Panc1 (cell line): ENCODE measurements at regions not wholly inside any gene's neighbourhood (a gene's known extent, or its start where the extent isn't known, plus 50 kb on each side); places are given as distances from the start of the nearest gene placed in this dataset.

Experiments used
- ATAC-seq: fragments of 200-7000 bp; cut with Tn5 transposase; 2 replicates; pipeline ENCODE4 v1.9.1; 2020; ENCODE audit warnings: mild to moderate bottlenecking, moderate library complexity
- BruUV-seq: library from RNA; stranded (reverse); fragments of 400-500 nt; replicated peaks from 2 replicates; lab custom pipeline; 2021; lab: Mats Ljungman, UMichigan
- CTCF ChIA-PET: fragments of 300-600 bp; sonication (Branson Sonifier 250); formaldehyde crosslinking; loops from one replicate; lab custom pipeline; 2022; ENCODE audit warnings: antibody characterized with exemption; lab: Charles Lee
- POLR2A ChIA-PET: fragments of 300-600 bp; sonication (Branson Sonifier 250); formaldehyde crosslinking; loops from one replicate; lab custom pipeline; 2022; ENCODE audit warnings: antibody characterized with exemption; lab: Charles Lee
- DNase-seq: peaks from one replicate; pipeline ENCODE4 v3.0.0-alpha.2; 2010; ENCODE audit warnings: low read depth, low spot score
- H3K27ac ChIP-seq: 2 replicates; pipeline ENCODE4 v1.5.1; 2011; ENCODE audit warnings: mild to moderate bottlenecking, low read length, inconsistent platforms
- H3K27me3 ChIP-seq: fragments of 200-500 bp; sonication (Bioruptor generic); 2 replicates; pipeline ENCODE4 v1.6.0; 2014; ENCODE audit warnings: low read length, inconsistent platforms; ENCODE audit not compliant: control insufficient read depth, insufficient read depth
- H3K36me3 ChIP-seq: fragments of 200-500 bp; sonication (Bioruptor generic); 2 replicates; pipeline ENCODE4 v1.5.1; 2014; ENCODE audit warnings: inconsistent platforms, mild to moderate bottlenecking, low read length, moderate library complexity; ENCODE audit not compliant: control insufficient read depth, insufficient read depth
- H3K4me1 ChIP-seq: 2 replicates; pipeline ENCODE4 v1.5.1; 2011; ENCODE audit warnings: inconsistent platforms, mild to moderate bottlenecking, low read length, moderate library complexity; ENCODE audit not compliant: control insufficient read depth, insufficient read depth
- H3K4me3 ChIP-seq, 2 experiments: 2 replicates each; pipeline ENCODE4 v1.5.1; 2011 to 2012; ENCODE audit warnings: low read depth in 2 of 2, low read length in 2 of 2, mild to moderate bottlenecking in 2 of 2, inconsistent platforms in 1 of 2, moderate library complexity in 1 of 2
- H3K9me3 ChIP-seq: fragments of 200-500 bp; sonication (Bioruptor generic); 2 replicates; pipeline ENCODE4 v1.5.1; 2014; ENCODE audit warnings: low read depth, mild to moderate bottlenecking, inconsistent platforms, low read length, moderate library complexity; ENCODE audit not compliant: control insufficient read depth, insufficient read depth
- CTCF ChIP-seq: fragments of 450-650 bp; IDR thresholded peaks from 2 replicates; pipeline ENCODE4 v1.5.1; 2017; ENCODE audit warnings: mild to moderate bottlenecking
- POLR2AphosphoS5 ChIP-seq: IDR thresholded peaks from 2 replicates; pipeline ENCODE4 v1.6.1; 2012; ENCODE audit warnings: mild to moderate bottlenecking, low read depth, low read length, moderate library complexity
- SIN3A ChIP-seq: IDR thresholded peaks from 2 replicates; pipeline ENCODE4 v1.6.1; 2012; ENCODE audit warnings: low read depth, mild to moderate bottlenecking, low read length, moderate library complexity, borderline replicate concordance; ENCODE audit not compliant: insufficient read depth
- TCF7L2 ChIP-seq: IDR thresholded peaks from 2 replicates; pipeline ENCODE4 v1.6.1; 2011; ENCODE audit warnings: mild to moderate bottlenecking, low read depth, low read length, inconsistent platforms
- in situ Hi-C: cut with HindIII; loops from 2 replicates; pipeline ENCODE4 v1.10.0; 2016; ENCODE audit warnings: low sequenced_read_pairs, low pct_unique_long_range_greater_than_20kb
- intact Hi-C: fragments of 100-400 bp; cut with micrococcal nuclease; formaldehyde crosslinking; loops from one replicate; pipeline ENCODE4 v1.10.0; 2022; ENCODE audit not compliant: unreplicated experiment
- TF ChIP-seq, protein P1 (sequence below), 2 experiments: IDR thresholded peaks; 2 replicates each; pipeline ENCODE4 v1.6.1; 2011 to 2012; ENCODE audit warnings: low read depth in 2 of 2, control low read depth in 1 of 2, low read length in 1 of 2, mild to moderate bottlenecking in 1 of 2, moderate library complexity in 1 of 2; ENCODE audit not compliant: insufficient read depth in 1 of 2

DNA sequence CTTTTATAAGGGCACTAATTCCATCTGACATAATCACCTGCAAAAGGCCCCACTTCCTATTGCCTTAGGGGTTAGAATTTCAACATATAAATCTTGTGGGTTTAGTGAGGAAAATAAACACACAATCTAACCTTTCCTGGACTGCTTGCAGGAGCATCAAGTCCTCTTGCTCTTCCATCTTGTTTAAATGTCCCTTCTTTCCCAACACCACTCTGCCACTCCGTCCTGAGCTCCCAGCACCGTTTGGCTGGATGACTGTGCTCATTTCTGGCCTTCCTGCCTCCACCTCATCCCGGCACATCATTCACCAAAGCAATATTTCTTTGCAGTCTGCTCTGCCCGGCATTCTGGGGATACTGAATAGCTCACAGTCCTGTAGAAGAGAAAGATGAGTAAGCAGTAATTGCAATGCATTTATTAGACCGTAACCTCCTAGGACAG, 247.8 kb downstream of the BCL2 start:
- no peaks in the 10 kb centered on the region for H3K27me3 ChIP-seq
- no peak for DNase-seq
- ATAC-seq = peak; percentile 65
- peak overlapping the region; percentile 71; the same call in 1 of the 2 replicates for H3K27ac ChIP-seq
- in situ Hi-C loops (no loop called here), intact Hi-C loops (no loop called here)
- ChIA-PET POLR2A (no interaction called here), CTCF (no interaction called here)
- no peaks in the 10 kb centered on the region for H3K9me3 ChIP-seq
- H3K4me3 ChIP-seq = no peak overlapping the region
- no peaks in the 10 kb centered on the region for H3K36me3 ChIP-seq
- no TSS peak for BruUV-seq
- peaks cover 8% of the 10 kb centered on the region for H3K4me1 ChIP-seq
- TF ChIP-seq TCF7L2 (no peak), CTCF (no peak), POLR2AphosphoS5 (no peak)

GRCh38 chr18:63070767-63071502, 248.6 kb downstream of the BCL2 start:
- ChIA-PET CTCF (no interaction called here), POLR2A (no interaction called here)
- TF ChIP-seq TCF7L2 (no peak), SIN3A (no peak), POLR2AphosphoS5 (no peak), CTCF (no peak)
- TF ChIP-seq, protein P1, sequence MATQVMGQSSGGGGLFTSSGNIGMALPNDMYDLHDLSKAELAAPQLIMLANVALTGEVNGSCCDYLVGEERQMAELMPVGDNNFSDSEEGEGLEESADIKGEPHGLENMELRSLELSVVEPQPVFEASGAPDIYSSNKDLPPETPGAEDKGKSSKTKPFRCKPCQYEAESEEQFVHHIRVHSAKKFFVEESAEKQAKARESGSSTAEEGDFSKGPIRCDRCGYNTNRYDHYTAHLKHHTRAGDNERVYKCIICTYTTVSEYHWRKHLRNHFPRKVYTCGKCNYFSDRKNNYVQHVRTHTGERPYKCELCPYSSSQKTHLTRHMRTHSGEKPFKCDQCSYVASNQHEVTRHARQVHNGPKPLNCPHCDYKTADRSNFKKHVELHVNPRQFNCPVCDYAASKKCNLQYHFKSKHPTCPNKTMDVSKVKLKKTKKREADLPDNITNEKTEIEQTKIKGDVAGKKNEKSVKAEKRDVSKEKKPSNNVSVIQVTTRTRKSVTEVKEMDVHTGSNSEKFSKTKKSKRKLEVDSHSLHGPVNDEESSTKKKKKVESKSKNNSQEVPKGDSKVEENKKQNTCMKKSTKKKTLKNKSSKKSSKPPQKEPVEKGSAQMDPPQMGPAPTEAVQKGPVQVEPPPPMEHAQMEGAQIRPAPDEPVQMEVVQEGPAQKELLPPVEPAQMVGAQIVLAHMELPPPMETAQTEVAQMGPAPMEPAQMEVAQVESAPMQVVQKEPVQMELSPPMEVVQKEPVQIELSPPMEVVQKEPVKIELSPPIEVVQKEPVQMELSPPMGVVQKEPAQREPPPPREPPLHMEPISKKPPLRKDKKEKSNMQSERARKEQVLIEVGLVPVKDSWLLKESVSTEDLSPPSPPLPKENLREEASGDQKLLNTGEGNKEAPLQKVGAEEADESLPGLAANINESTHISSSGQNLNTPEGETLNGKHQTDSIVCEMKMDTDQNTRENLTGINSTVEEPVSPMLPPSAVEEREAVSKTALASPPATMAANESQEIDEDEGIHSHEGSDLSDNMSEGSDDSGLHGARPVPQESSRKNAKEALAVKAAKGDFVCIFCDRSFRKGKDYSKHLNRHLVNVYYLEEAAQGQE (IDR thresholded peaks at IDR 0.05; ENCODE audit: insufficient read depth in 1 of 2, low read depth in 2 of 2, low read length in 1 of 2) = no peak
- peak; percentile 34; the same call in 1 of the 2 replicates for ATAC-seq
- H3K36me3 ChIP-seq = no peaks in the 10 kb centered on the region
- DNase-seq = no peak
- no peaks in the 10 kb centered on the region for H3K27me3 ChIP-seq
- H3K9me3 ChIP-seq = no peaks in the 10 kb centered on the region
- H3K4me1 ChIP-seq = peaks cover 8% of the 10 kb centered on the region
- in situ Hi-C loops (no loop called here), intact Hi-C loops (no loop called here)
- no peak overlapping the region for H3K4me3 ChIP-seq
- H3K27ac ChIP-seq = peak overlapping the region; percentile 71; the same call in 1 of the 2 replicates
- BruUV-seq = no TSS peak
